ENCODE measurements at regions not wholly inside any gene's neighbourhood (a gene's known extent, or its start where the extent isn't known, plus 50 kb on each side); places are given as distances from the start of the nearest gene placed in this dataset.

DNA sequence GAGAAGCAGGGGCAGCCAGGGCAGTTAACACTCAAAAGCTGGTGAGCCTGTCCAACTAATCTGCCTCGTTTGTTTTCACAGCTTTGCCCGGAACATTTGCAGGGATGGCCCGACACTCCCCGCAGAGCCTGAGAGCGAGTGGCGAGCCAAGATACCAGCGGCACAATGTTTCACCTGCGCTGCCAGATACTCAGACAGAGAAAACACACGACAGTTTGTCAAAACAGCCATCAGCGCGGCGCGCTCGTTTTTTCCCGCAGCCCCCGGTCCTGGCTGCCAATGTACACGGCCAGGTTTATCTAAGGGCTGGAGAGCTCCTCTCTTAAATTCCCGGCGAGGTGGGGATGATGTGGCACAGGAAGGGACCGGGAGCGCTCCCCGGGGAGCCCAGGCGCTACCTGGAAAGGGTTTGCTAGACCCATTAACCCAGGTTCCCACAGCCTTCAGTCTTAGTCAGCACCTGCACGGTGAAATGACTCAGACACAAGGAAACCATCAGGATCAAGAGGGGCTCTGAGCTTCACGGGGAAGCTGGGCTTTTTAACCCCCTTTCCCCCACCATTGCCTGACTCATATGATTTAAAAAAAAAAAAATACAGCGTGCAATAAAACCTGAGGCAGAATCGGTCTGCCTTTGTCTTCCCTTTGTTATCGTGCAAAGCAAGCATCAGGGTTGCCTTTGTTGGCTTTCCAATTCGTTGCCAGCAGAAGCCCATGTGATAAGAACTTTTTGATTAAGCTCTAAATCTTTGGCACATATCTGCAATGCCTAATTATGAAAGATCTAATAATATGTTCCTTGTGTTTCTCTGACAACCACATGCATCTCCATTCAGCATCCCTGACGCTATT lies 186.2 kb downstream of the EFNB2 start:
- peak; percentile 55 for DNase-seq

GRCh38 chr13:106348075-106348840 lies 187.2 kb downstream of the EFNB2 start:
- peak; percentile 78 for DNase-seq

GRCh38 chr13:106344342-106344741 lies 191.1 kb downstream of the EFNB2 start:
- no peak for DNase-seq

GRCh38 chr13:106343836-106344235 lies 191.6 kb downstream of the EFNB2 start:
- no peak for DNase-seq

- DNase-seq: no peak
These were observed 195.2 kb downstream of the EFNB2 start for GRCh38 chr13:106340249-106340648.

- no peak for DNase-seq
These were observed 198.2 kb downstream of the EFNB2 start for GRCh38 chr13:106337096-106337850.

GRCh38 chr13:106336668-106337067 lies 198.8 kb downstream of the EFNB2 start:
- no peak for DNase-seq

GRCh38 chr13:106332621-106333020 lies 202.8 kb downstream of the EFNB2 start:
- DNase-seq: no peak

GRCh38 chr13:106331116-106331515 lies 204.3 kb downstream of the EFNB2 start:
- no peak for DNase-seq

- DNase-seq: no peak
These were observed 205.5 kb downstream of the EFNB2 start for GRCh38 chr13:106329941-106330340.

- DNase-seq: no peak
These were observed 208.7 kb downstream of the EFNB2 start for GRCh38 chr13:106326751-106327150.

GRCh38 chr13:106324444-106324843 lies 211.0 kb downstream of the EFNB2 start:
- DNase-seq: no peak

DNA sequence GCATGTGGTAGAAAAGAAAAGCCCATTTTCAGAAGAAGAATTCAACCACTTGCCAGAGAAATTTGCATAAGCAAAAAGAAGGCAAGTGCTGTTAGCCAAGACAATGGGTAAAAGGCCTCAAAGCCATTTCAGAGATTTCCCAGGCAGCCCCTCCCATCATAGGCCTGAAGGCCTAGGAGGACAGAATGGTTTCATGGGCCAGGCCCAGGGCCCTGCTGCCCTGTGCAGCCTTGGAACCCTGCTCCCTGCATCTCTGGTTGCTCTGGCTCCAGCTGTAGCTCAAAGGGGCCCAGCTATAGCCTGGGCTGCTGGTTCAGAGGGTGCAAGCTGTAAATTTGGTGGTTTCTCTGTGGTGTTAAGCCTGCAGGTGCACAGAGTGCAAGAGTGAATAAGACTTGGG lies 212.8 kb downstream of the EFNB2 start:
- no peak for DNase-seq

DNA sequence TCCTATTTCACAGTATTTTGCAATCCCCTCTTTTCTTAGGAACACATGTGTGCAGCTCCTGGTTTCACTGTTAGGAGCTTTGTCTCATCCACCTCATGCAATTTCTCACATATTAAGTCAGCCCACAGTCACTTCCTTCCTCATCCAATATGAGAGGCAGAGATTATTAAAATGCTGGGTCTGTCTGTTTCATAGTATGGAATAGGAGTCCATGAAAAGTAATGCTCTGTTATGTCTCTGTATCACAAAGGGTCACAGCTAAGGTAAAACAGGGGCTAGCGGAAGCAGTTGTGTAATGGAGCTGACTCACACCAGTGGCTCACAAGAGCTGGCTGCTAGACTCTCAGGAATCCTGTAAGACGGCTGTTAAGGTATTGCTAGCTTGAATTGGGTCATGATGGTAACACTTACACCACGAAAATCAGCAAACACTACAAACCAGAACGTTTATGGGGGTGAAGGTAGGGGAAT lies 216.5 kb downstream of the EFNB2 start:
- DNase-seq: peak; percentile 94

DNA sequence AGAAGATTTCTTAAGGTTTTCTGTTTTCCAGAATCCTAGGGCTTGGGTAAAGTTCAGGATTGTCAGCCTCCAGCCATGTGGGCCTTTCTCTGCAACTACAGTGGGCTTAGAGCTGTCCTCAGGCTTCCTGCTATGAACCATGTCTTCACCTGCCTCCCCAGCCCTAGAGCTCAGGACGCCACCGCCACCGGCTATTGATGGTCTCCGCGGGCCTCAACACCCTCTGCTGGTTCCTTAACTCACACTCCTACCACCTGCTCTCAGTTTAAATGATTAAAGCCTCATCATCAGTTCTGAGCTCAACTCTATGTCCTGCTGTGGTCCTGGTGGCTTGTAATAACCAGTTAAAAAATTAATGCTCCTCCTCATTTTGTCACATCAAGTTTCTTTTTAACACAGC lies 221.0 kb downstream of the EFNB2 start:
- no peak for DNase-seq

GRCh38 chr13:106311004-106311403 lies 224.5 kb downstream of the EFNB2 start:
- DNase-seq: no peak

DNA sequence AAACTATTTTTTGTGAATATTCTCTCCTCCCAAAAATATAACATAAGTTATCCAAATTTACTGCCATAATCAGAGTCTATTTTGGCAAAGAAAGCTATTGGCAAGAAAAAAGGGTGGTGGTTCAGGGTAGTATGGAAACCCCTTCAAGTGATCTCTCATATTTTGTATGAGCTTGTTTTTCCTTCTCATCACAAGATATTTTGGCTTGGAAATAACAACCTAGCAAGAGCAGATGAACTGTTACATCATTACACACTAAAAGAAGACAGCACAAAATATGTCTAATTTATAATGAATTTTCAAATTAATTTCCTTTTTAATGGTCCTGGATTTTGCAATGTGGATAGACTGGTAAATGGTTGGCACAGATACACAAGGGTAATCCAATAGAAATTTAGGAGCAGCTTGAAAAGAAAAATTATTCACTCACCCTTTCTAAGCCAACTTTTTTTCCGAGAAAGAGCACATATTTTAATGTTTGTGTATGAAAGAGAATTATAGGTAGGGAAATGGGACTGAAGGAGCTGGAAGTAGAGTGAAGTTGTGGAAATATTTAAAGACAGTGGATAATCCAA lies 225.1 kb downstream of the EFNB2 start:
- no peak for DNase-seq

DNA sequence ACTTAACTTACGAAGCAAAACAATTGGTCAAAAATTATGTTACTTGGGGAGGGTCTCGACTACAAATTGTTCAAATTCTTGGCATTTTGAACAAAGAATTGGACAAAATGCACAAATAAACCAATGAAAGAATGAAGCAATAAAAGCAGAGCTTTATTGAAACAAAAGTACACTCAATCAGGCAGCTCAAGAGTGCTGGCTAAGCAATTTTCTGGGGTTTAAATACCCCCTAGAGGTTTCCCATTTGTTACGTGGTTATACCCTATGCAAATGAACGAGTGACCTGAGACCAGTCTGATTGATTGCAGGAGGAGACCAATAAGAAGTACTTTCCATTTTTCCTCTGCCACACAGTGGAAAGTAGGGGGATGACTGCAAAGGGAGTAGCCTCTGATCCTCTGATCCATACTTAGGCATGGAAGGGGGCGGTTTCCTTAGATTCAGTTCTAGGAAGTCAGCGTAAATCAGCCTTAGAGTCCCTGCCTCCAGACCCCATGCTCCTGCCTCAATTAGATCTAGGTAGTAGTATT lies 228.6 kb downstream of the EFNB2 start:
- DNase-seq: no peak

- DNase-seq: no peak
These were observed 232.6 kb downstream of the EFNB2 start for GRCh38 chr13:106302843-106303242.

DNA sequence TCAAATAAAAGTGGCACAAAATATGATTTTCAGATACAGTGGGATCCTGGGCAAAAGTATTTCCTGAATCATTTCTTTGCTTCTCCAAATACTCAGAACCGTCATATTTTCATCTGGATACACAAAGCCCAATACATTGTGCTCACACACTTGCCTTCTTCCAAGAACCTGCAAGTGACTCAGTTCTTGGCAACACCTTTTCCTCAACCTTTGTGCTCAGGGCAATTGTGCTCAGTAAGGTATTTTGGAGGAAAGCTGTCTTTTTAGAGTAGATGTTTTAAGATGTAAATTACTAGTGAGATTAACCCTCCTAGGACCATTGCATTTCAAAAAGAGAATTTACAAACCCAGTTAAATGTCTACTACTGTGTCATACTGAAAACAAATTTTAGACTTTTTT lies 233.5 kb downstream of the EFNB2 start:
- no peak for DNase-seq

DNA sequence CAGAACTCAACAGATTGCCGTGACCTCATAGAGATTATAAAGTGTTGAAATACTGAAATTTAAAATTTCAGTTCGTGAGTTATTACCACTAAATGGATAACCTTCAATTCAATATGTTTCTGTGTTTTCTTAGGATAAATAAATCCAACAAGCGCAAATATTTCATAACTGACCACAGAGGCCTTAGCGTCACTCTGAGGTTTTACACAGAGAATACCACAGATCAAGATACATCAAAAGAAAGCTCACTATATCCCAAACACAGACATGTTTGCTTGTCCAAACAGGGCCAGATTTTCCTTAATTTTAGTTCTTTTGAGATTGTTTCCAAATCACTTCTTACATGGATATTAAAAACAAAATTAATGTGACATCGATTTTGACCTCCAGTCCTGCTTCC lies 235.8 kb downstream of the EFNB2 start:
- no peak for DNase-seq

- no peak for DNase-seq
These were observed 238.2 kb downstream of the EFNB2 start for GRCh38 chr13:106297283-106297682.

DNA sequence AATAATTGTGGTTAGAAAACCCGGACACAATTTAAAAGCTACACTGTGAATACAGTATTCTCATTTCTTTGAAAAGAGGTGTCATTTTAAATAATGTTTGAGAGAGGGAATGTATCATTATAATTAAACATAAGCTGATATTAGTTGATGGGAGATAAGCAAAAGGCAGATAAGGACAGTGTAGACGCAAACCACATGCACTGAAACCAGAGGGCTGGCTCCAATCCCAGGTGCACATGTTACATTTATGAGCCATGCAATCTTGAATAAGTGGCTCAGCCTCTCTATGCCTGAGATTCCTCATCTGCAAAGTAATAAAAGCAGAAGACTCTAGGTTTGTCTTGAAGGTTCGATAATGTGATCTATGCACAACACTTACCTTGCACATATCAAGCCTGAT lies 238.7 kb downstream of the EFNB2 start:
- no peak for DNase-seq

All from fibroblast of skin of right biceps (primary cell).